ENCODE measurements at regions not wholly inside any gene's neighbourhood (a gene's known extent, or its start where the extent isn't known, plus 50 kb on each side); places are given as distances from the start of the nearest gene placed in this dataset.
"Not testable (repeated sequence)": the region's sequence is repeated elsewhere in the genome, so short reads cannot be mapped to it uniquely, and the experiment has no call there.

DNA sequence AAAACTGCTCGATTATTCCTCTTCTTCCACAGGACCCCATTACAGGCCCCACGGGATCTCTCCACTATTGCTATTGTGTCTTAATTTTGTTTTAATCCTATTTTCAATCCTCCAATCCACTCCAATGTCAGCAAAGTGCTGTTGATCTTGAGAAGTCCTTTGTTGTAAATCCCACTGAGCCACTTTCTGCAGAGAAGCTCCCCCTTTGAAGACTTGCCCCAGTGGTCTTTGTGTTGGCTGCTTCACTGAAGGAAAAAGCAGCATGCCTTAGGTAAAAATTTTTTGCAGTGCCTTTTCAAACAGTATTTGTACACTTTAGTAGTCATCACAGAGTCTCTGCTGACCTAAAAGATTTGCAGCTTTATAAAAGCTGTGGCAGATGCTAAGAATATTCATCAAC is 252.0 kb upstream of the SLC7A11 start:
- Mint-ChIP-seq H3K27me3 (ENCODE audit: insufficient read depth) (no peaks in the 10 kb centered on the region), H3K9me3 (no peaks in the 10 kb centered on the region), H3K36me3 (ENCODE audit: low read depth) (no peaks in the 10 kb centered on the region), H3K4me3 (no peak overlapping the region), H3K27ac (no peak overlapping the region), H3K4me1 (ENCODE audit: low read depth) (no peaks in the 10 kb centered on the region)
- intact Hi-C loops (cut with micrococcal nuclease) = no loop called here
- no peak for DNase-seq (ENCODE audit: low spot score)

DNA sequence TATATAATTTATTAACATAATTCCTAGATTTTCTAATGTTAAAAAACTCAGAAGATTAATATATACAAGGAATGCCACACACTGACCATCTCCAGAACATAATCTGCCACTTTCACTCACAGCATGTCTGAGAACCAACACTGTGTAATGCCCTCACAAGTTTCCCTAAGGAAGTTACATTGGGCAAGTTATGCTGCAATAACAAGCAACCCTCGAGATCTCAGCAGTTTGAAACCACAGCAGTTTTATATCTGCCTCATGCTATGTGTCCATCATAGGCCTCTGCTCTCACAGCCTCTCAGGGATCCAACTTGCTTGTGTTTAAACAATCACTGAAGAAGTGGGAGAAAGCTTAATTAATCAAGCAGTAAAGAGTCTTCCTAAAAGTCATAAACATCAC is 250.0 kb upstream of the SLC7A11 start:
- Mint-ChIP-seq H3K36me3 (ENCODE audit: low read depth) (no peaks in the 10 kb centered on the region), H3K4me1 (ENCODE audit: low read depth) (no peaks in the 10 kb centered on the region), H3K9me3 (no peaks in the 10 kb centered on the region), H3K4me3 (no peak overlapping the region), H3K27me3 (ENCODE audit: insufficient read depth) (no peaks in the 10 kb centered on the region), H3K27ac (no peak overlapping the region)
- intact Hi-C loops (cut with micrococcal nuclease) = no loop called here
- DNase-seq (ENCODE audit: low spot score) = no peak

DNA sequence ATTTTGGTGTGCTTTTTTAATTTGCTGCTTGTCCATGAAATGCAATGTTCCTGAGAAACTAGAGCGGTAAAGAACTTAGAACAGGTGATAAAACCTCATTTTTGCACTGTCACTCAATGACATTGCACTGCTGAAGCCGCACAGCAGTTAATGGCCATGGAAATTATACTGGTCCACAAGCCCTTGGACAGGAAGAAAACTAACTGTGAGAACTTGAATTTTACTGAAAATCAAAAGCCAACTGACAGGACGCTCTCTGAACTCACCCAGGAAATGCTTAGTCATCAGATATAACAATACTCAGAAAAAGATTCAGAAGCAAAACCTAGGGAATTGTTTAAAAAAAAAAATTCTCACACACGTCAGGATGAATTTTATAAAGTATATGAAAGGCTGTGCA is 246.4 kb upstream of the SLC7A11 start:
- H3K4me1 Mint-ChIP-seq (ENCODE audit: low read depth) = no peaks in the 10 kb centered on the region
- no peaks in the 10 kb centered on the region for H3K36me3 Mint-ChIP-seq (ENCODE audit: low read depth)
- no peaks in the 10 kb centered on the region for H3K9me3 Mint-ChIP-seq
- intact Hi-C loops (cut with micrococcal nuclease) = no loop called here
- DNase-seq (ENCODE audit: low spot score) = no peak
- no peaks in the 10 kb centered on the region for H3K27me3 Mint-ChIP-seq (ENCODE audit: insufficient read depth)
- no peak overlapping the region for H3K4me3 Mint-ChIP-seq
- no peak overlapping the region for H3K27ac Mint-ChIP-seq

GRCh38 chr4:138487670-138488069 is 245.5 kb upstream of the SLC7A11 start:
- intact Hi-C loops (cut with micrococcal nuclease) = no loop called here
- H3K27me3 Mint-ChIP-seq (ENCODE audit: insufficient read depth) = no peaks in the 10 kb centered on the region
- H3K4me3 Mint-ChIP-seq = no peak overlapping the region
- H3K27ac Mint-ChIP-seq = no peak overlapping the region
- no peaks in the 10 kb centered on the region for H3K36me3 Mint-ChIP-seq (ENCODE audit: low read depth)
- DNase-seq (ENCODE audit: low spot score) = no peak
- H3K9me3 Mint-ChIP-seq = no peaks in the 10 kb centered on the region
- no peaks in the 10 kb centered on the region for H3K4me1 Mint-ChIP-seq (ENCODE audit: low read depth)

GRCh38 chr4:138487230-138487629 is 245.1 kb upstream of the SLC7A11 start:
- H3K27ac Mint-ChIP-seq = no peak overlapping the region
- no peaks in the 10 kb centered on the region for H3K9me3 Mint-ChIP-seq
- intact Hi-C loops (cut with micrococcal nuclease) = no loop called here
- no peak for DNase-seq (ENCODE audit: low spot score)
- H3K4me1 Mint-ChIP-seq (ENCODE audit: low read depth) = no peaks in the 10 kb centered on the region
- H3K27me3 Mint-ChIP-seq (ENCODE audit: insufficient read depth) = no peaks in the 10 kb centered on the region
- H3K4me3 Mint-ChIP-seq = no peak overlapping the region
- no peaks in the 10 kb centered on the region for H3K36me3 Mint-ChIP-seq (ENCODE audit: low read depth)

GRCh38 chr4:138485498-138485897 is 243.3 kb upstream of the SLC7A11 start:
- no peak overlapping the region for H3K27ac Mint-ChIP-seq
- DNase-seq (ENCODE audit: low spot score) = no peak
- H3K27me3 Mint-ChIP-seq (ENCODE audit: insufficient read depth) = no peaks in the 10 kb centered on the region
- no peak overlapping the region for H3K4me3 Mint-ChIP-seq
- H3K36me3 Mint-ChIP-seq (ENCODE audit: low read depth) = no peaks in the 10 kb centered on the region
- no peaks in the 10 kb centered on the region for H3K4me1 Mint-ChIP-seq (ENCODE audit: low read depth)
- intact Hi-C loops (cut with micrococcal nuclease) = no loop called here
- H3K9me3 Mint-ChIP-seq = peaks cover 7% of the 10 kb centered on the region

DNA sequence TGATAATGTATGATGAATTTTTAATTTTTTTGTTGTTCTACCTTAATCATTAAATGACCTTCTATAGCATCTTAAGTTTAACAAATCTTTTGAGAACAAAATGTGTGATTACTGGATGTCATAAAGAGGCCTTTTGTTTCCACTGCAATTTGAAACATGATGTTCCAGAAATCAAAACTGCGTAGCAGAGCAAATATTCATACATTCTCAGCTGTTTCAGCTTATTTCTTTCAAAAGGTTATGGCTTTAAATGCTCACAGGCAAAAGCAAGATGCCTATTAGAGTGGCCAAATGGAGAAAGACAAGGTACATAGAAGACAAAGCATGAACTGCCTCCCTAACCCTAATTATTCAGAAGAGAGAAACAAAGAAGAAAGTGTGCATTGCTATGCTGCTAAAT is 233.0 kb upstream of the SLC7A11 start:
- H3K9me3 Mint-ChIP-seq = no peaks in the 10 kb centered on the region
- intact Hi-C loops (cut with micrococcal nuclease) = no loop called here
- no peaks in the 10 kb centered on the region for H3K36me3 Mint-ChIP-seq (ENCODE audit: low read depth)
- no peak overlapping the region for H3K27ac Mint-ChIP-seq
- no peaks in the 10 kb centered on the region for H3K4me1 Mint-ChIP-seq (ENCODE audit: low read depth)
- no peak for DNase-seq (ENCODE audit: low spot score)
- H3K27me3 Mint-ChIP-seq (ENCODE audit: insufficient read depth) = no peaks in the 10 kb centered on the region
- H3K4me3 Mint-ChIP-seq = no peak overlapping the region

DNA sequence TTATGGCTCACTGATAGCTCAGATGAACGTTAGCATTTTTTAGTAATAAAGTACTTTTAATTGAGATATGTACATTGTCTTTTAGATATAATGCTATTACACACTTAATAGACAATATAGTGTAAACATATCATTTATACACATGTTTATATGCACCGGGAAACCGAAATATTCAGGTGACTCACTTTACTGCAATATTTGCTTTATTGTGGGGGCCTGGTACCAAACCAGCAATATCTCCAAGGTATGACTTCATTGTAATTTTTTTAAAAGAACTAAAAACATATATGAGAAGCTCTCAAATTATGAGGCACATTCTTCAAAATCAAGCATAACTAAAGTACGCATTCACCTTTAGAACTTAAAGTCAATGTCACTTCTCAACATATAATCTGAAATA is 231.2 kb upstream of the SLC7A11 start:
- no peaks in the 10 kb centered on the region for H3K36me3 Mint-ChIP-seq (ENCODE audit: low read depth)
- no peak overlapping the region for H3K4me3 Mint-ChIP-seq
- H3K4me1 Mint-ChIP-seq (ENCODE audit: low read depth) = no peaks in the 10 kb centered on the region
- no peak for DNase-seq (ENCODE audit: low spot score)
- no peak overlapping the region for H3K27ac Mint-ChIP-seq
- intact Hi-C loops (cut with micrococcal nuclease) = no loop called here
- H3K27me3 Mint-ChIP-seq (ENCODE audit: insufficient read depth) = no peaks in the 10 kb centered on the region
- H3K9me3 Mint-ChIP-seq = no peaks in the 10 kb centered on the region

- Mint-ChIP-seq H3K27me3 (ENCODE audit: insufficient read depth) (no peaks in the 10 kb centered on the region), H3K4me1 (ENCODE audit: low read depth) (no peaks in the 10 kb centered on the region), H3K27ac (no peak overlapping the region), H3K4me3 (no peak overlapping the region), H3K9me3 (no peaks in the 10 kb centered on the region), H3K36me3 (ENCODE audit: low read depth) (no peaks in the 10 kb centered on the region)
- intact Hi-C loops (cut with micrococcal nuclease) = no loop called here
- DNase-seq (ENCODE audit: low spot score) = no peak
Measured at GRCh38 chr4:138460477-138461414, 218.6 kb upstream of the SLC7A11 start.

- Mint-ChIP-seq H3K9me3 (no peaks in the 10 kb centered on the region), H3K27ac (no peak overlapping the region), H3K4me3 (no peak overlapping the region), H3K4me1 (ENCODE audit: low read depth) (no peaks in the 10 kb centered on the region), H3K27me3 (ENCODE audit: insufficient read depth) (no peaks in the 10 kb centered on the region), H3K36me3 (ENCODE audit: low read depth) (no peaks in the 10 kb centered on the region)
- no peak for DNase-seq (ENCODE audit: low spot score)
- intact Hi-C loops (cut with micrococcal nuclease) = no loop called here
Measured at GRCh38 chr4:138458751-138459150, 216.6 kb upstream of the SLC7A11 start.

- intact Hi-C loops (cut with micrococcal nuclease); H3K4me3 Mint-ChIP-seq; H3K36me3 Mint-ChIP-seq (ENCODE audit: low read depth); H3K9me3 Mint-ChIP-seq; H3K27ac Mint-ChIP-seq; H3K4me1 Mint-ChIP-seq (ENCODE audit: low read depth); DNase-seq (ENCODE audit: low spot score); H3K27me3 Mint-ChIP-seq (ENCODE audit: insufficient read depth): not testable (repeated sequence)
Measured at GRCh38 chr4:138456349-138456748, 214.2 kb upstream of the SLC7A11 start.

- Mint-ChIP-seq H3K4me3 (no peak overlapping the region), H3K9me3 (no peaks in the 10 kb centered on the region), H3K4me1 (ENCODE audit: low read depth) (no peaks in the 10 kb centered on the region), H3K27ac (no peak overlapping the region), H3K27me3 (ENCODE audit: insufficient read depth) (no peaks in the 10 kb centered on the region), H3K36me3 (ENCODE audit: low read depth) (no peaks in the 10 kb centered on the region)
- intact Hi-C loops (cut with micrococcal nuclease) = no loop called here
- no peak for DNase-seq (ENCODE audit: low spot score)
Measured at GRCh38 chr4:138455097-138455496, 212.9 kb upstream of the SLC7A11 start.

DNA sequence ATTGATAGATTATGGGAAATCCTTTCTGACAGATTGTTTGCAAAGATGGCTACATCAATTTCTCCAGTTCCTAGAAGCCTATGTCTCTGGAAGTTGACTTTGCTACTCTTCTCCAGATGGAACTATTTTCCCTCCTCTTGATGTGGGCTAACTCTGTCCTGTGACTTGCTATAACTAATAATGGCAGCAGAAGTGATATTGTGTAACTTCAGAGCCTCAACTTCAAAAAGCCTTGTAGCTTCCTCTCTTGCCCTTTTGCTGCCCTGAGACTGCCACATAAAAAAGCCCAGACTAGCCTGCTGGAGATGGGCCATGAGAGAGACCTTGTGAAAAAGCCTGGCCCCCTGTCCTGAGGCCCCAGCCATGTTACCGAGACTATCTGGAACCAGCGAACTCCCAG is 210.7 kb upstream of the SLC7A11 start:
- intact Hi-C loops (cut with micrococcal nuclease) = no loop called here
- Mint-ChIP-seq H3K36me3 (ENCODE audit: low read depth) (no peaks in the 10 kb centered on the region), H3K4me1 (ENCODE audit: low read depth) (no peaks in the 10 kb centered on the region), H3K9me3 (no peaks in the 10 kb centered on the region), H3K27ac (no peak overlapping the region), H3K4me3 (no peak overlapping the region), H3K27me3 (ENCODE audit: insufficient read depth) (no peaks in the 10 kb centered on the region)
- DNase-seq (ENCODE audit: low spot score) = no peak

DNA sequence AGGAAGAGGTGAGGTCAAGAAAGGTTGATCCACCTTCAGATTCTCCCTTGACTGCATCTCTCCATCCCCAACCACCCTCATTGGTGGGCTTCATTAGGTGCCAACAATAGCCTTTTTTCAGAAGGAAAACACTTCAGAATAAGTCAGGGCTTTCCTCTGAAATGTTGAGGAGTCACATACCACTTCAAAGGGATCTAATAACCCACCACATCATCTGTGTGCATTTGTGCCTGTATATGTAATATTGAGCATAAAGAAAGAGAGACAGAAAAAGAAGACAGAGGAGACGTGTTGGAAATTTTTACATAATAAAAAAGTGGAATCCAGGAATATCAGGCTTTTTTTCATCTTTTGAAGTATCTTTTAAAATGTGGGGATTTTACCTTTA is 209.1 kb upstream of the SLC7A11 start:
- H3K36me3 Mint-ChIP-seq (ENCODE audit: low read depth) = no peaks in the 10 kb centered on the region
- no peak overlapping the region for H3K27ac Mint-ChIP-seq
- intact Hi-C loops (cut with micrococcal nuclease) = no loop called here
- H3K4me3 Mint-ChIP-seq = no peak overlapping the region
- H3K27me3 Mint-ChIP-seq (ENCODE audit: insufficient read depth) = no peaks in the 10 kb centered on the region
- no peaks in the 10 kb centered on the region for H3K4me1 Mint-ChIP-seq (ENCODE audit: low read depth)
- no peaks in the 10 kb centered on the region for H3K9me3 Mint-ChIP-seq
- no peak for DNase-seq (ENCODE audit: low spot score)

Measured in activated T-helper 1 cell treated with anti-CD3 and anti-CD28 coated beads, Interleukin-12 subunit alpha, Interleukin-12 subunit beta, Interleukin-2, Interleukin-4 antibody, amounts not matched to agents 30 ng/mL and 10 ng/mL and 1 ng/mL, durations not matched to agents 14 hours and 24 hours and 36 hours (primary cell).